ENCODE measurements at regions not wholly inside any gene's neighbourhood (a gene's known extent, or its start where the extent isn't known, plus 50 kb on each side); places are given as distances from the start of the nearest gene placed in this dataset.
"Not testable (repeated sequence)": the region's sequence is repeated elsewhere in the genome, so short reads cannot be mapped to it uniquely, and the experiment has no call there.

- Histone ChIP-seq H3K9me3 (no peaks in the 10 kb centered on the region), H3K36me3 (no peaks in the 10 kb centered on the region), H3K4me1 (no peaks in the 10 kb centered on the region), H3K4me3 (no peak overlapping the region), H3K27me3 (no peaks in the 10 kb centered on the region), H3K27ac (no peak overlapping the region)
- no peak for DNase-seq
- intact Hi-C loops (cut with DNase I; ENCODE audit: low total_unique reads): no loop called here
- TF ChIP-seq POLR2A (IDR thresholded peaks at IDR 0.05) (no peak), CTCF (IDR thresholded peaks at IDR 0.05 in 4 of 5, conservative IDR thresholded peaks at IDR 0.05 in 1 of 5) (no peak)
- ATAC-seq: no peak
- in situ Hi-C loops (cut with MboI; ENCODE audit: low sequenced_read_pairs in 4 of 4): no loop called here
Measured at GRCh38 chr4:32929796-32930699, 2209.9 kb downstream of the PCDH7 start.

GRCh38 chr4:32930700-32931099 lies 2210.5 kb downstream of the PCDH7 start:
- no peaks in the 10 kb centered on the region for H3K4me1 ChIP-seq
- DNase-seq: no peak
- no peak overlapping the region for H3K4me3 ChIP-seq
- TF ChIP-seq CTCF (IDR thresholded peaks at IDR 0.05 in 4 of 5, conservative IDR thresholded peaks at IDR 0.05 in 1 of 5) (no peak), POLR2A (IDR thresholded peaks at IDR 0.05) (no peak)
- no peak for ATAC-seq
- in situ Hi-C loops (cut with MboI; ENCODE audit: low sequenced_read_pairs in 4 of 4): no loop called here
- intact Hi-C loops (cut with DNase I; ENCODE audit: low total_unique reads): no loop called here
- no peaks in the 10 kb centered on the region for H3K9me3 ChIP-seq
- H3K27me3 ChIP-seq: no peaks in the 10 kb centered on the region
- H3K27ac ChIP-seq: no peak overlapping the region
- H3K36me3 ChIP-seq: no peaks in the 10 kb centered on the region

- no peak for TF ChIP-seq POLR2A (IDR thresholded peaks at IDR 0.05)
- Histone ChIP-seq H3K36me3 (no peaks in the 10 kb centered on the region), H3K4me1 (no peaks in the 10 kb centered on the region), H3K9me3 (no peaks in the 10 kb centered on the region), H3K27me3 (no peaks in the 10 kb centered on the region), H3K4me3 (no peak overlapping the region), H3K27ac (no peak overlapping the region)
- intact Hi-C loops (cut with DNase I; ENCODE audit: low total_unique reads): no loop called here
- in situ Hi-C loops (cut with MboI; ENCODE audit: low sequenced_read_pairs in 4 of 4): no loop called here
- ATAC-seq (no peak), DNase-seq (no peak)
Measured at GRCh38 chr4:32931475-32931874, 2211.3 kb downstream of the PCDH7 start.

GRCh38 chr4:32932156-32932555 lies 2212.0 kb downstream of the PCDH7 start:
- Histone ChIP-seq H3K27ac (no peak overlapping the region), H3K4me3 (no peak overlapping the region), H3K4me1 (no peaks in the 10 kb centered on the region), H3K27me3 (no peaks in the 10 kb centered on the region), H3K9me3 (no peaks in the 10 kb centered on the region), H3K36me3 (no peaks in the 10 kb centered on the region)
- ATAC-seq (no peak), DNase-seq (no peak)
- in situ Hi-C loops (cut with MboI; ENCODE audit: low sequenced_read_pairs in 4 of 4): no loop called here
- TF ChIP-seq CTCF (IDR thresholded peaks at IDR 0.05 in 4 of 5, conservative IDR thresholded peaks at IDR 0.05 in 1 of 5) (no peak), POLR2A (IDR thresholded peaks at IDR 0.05) (no peak)
- intact Hi-C loops (cut with DNase I; ENCODE audit: low total_unique reads): no loop called here

GRCh38 chr4:32939222-32939621 lies 2219.1 kb downstream of the PCDH7 start:
- intact Hi-C loops (cut with DNase I; ENCODE audit: low total_unique reads); in situ Hi-C loops (cut with MboI; ENCODE audit: low sequenced_read_pairs in 4 of 4); DNase-seq; H3K4me1 ChIP-seq; H3K27me3 ChIP-seq; H3K9me3 ChIP-seq; H3K4me3 ChIP-seq; ATAC-seq; H3K27ac ChIP-seq; H3K36me3 ChIP-seq: not testable (repeated sequence)
